ENCODE measurements at regions not wholly inside any gene's neighbourhood (a gene's known extent, or its start where the extent isn't known, plus 50 kb on each side); places are given as distances from the start of the nearest gene placed in this dataset.

GRCh38 chr12:5268424-5269210 is 163.3 kb upstream of the NTF3 start:
- TF ChIP-seq ZBED1 (IDR thresholded peaks at IDR 0.05; ENCODE audit: borderline replicate concordance) (no peak), POLR2A (IDR thresholded peaks at IDR 0.05; ENCODE audit: low read depth, low read length) (no peak), RAD21 (IDR thresholded peaks at IDR 0.05; ENCODE audit: insufficient read depth, low read depth, low read length) (no peak)

Measured in GM12878 (cell line).